Activated CD8-positive, alpha-beta memory T cell treated with anti-CD3 and anti-CD28 coated beads, Interleukin-2, amount 50 U/mL, for 24 hours (primary cell): ENCODE measurements at regions not wholly inside any gene's neighbourhood (a gene's known extent, or its start where the extent isn't known, plus 50 kb on each side); places are given as distances from the start of the nearest gene placed in this dataset.
"Not testable (repeated sequence)": the region's sequence is repeated elsewhere in the genome, so short reads cannot be mapped to it uniquely, and the experiment has no call there.

Experiments used
- DNase-seq: peaks from one replicate; pipeline ENCODE4 v3.0.0-alpha.2; 2020; ENCODE audit errors: extremely low read depth

DNA sequence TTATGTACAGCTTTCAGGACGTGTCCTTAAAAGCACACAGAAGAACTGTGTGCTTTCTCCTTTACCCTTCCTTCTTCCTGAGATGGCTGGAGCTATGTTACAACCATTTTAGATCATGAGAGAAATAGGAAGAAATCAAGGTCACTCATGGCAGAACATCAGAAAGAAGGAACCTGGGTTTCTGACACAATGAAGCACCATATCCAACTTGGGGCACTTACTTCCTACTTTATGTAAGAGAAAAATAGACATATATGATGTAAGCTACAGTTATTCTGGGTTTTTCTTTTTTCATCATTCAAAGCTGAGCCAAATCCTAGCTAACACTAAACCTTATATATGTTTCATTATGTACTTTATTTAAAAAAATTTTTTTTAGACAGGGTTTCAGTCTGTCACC, 79.5 kb downstream of the FAM161A start:
- no peak for DNase-seq

DNA sequence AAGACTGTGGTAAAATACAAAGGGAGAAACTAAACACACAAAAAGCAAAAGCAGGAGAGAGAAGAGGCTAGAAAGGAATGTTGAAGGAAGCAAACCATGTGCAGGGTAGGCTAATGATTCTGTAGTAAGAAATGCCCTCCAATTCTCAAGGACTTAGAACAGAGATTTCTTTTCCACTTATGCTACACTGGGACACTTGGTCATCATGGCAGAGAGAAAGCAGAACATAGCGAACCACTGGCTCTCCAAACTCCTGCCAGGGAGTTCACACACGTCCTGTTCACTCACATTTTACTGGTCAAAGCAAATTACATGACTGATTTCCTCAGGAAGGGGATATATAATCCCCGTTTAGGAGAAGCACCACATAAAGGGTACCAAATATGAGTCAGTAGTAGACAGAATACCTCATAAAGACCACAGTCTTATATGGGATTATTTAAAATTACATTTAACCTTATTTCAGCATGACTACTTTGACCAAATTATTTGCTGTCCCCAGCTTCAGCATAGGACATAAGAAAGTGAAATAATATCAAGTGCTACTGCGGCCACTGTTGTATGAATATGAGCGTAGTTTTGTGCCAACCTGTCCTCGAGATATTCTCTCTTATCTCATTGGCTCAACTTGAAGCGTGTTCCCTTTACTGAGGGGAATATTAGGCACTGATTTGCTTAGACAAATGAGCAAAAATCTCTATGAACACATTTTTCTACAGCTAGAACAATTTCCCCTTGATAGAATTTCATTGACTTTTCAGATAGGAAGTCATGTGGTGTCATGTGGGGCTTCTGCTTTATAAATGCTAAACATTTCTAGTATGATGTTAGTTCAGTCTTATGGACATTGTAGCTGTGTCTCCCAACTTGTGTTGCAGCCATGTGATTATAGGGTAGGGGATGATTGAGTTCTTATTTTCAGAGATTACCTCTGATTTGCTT, 81.7 kb downstream of the FAM161A start:
- no peak for DNase-seq

DNA sequence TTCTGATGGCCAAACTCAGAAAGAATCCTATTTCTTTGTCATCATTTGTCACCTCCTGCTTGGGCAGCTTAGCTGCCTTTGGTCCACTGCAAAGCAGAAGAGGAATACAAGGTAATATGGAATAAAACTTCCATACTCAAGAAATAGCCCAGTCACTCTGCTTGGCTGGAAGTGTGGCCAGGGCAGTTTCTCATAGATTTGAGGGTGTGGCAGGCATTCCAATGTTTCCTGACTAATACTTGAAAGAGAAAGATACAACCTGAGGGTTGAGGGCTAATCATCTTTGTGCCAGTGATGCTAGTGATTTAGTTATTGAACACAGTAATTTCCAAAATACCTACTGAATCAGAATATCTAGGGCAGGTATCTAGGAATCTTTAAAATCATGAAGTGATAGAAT, 83.1 kb downstream of the FAM161A start:
- no peak for DNase-seq

DNA sequence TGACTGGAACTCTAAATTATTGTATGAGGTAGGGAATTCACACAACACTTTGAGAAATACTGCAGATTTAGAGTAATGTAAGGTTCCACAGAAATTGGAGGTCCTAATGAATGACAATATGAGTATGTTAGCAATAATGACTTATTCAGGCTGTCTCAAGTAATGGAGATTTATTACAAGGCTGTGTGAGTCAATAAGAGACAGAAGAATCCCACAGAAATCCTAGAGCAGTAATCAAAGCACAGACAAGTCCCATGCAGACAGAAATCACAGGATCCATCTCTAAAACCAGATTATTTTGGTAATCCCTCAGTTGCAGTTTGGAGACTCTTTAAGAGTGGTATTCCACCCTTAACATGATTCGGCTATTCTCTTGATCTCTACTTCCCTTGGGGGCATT, 83.6 kb downstream of the FAM161A start:
- no peak for DNase-seq

DNA sequence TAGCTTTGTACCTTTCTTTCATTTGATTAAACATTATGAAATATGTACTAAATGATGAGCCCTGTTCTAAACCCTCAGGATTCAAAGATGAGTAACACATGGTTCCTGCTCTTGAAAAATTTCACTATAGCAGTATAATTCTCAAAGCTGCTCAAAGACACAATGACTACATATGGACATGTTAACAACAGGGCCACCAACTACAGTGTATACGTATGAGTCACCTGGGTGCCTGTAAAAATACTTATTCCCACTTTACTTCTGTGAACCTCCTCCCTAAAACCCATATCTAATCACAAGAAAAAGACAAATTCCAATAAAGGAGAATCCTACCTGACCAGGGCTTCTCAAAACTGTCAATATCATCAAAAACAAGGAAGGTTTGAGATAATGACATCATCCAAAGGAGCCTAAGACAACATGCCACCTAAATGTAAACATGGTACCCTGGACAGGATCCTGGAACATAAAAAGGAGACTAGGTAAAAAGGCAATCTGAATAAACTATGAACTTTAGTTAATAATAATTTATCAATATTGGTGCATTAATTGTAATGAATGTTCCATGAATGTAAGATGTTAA, 84.7 kb downstream of the FAM161A start:
- DNase-seq: no peak

DNA sequence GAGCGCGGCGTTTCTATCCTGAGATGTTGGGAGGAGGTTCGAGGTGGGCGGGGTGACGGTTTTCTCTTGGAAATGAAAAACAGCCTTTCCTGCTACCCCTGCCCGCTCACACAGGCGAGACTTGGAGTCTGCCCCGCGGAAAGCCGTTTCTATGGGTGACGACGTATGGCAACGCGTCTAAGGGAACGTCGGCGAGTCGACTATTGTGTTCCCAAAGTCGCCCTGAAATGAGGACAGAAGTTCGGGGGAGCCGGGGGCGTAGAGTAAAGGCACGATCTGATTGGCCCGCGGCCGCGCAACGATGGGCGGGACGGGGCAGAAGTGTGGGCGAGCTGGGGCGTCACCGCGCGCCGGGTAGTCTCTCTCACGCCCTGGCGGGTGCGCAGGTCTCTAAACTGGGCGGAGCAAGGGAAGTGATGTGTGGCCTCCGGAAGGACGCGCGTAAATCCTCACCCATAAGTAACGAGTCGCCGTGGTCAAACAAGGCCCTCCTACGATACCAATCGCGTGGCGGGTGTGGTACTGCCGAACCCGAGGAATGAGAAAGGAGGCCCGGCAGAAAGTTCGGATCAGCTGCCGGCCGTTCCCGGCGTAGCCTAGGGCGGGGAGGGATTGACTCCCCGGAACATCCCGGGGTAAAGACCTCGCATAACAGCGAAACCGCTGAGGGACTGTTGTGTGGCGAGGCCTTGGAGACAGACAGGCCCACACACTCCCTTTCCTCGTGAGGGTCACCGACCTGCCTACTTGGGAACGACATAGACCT, 89.6 kb downstream of the FAM161A start:
- DNase-seq: peak; percentile 90

DNA sequence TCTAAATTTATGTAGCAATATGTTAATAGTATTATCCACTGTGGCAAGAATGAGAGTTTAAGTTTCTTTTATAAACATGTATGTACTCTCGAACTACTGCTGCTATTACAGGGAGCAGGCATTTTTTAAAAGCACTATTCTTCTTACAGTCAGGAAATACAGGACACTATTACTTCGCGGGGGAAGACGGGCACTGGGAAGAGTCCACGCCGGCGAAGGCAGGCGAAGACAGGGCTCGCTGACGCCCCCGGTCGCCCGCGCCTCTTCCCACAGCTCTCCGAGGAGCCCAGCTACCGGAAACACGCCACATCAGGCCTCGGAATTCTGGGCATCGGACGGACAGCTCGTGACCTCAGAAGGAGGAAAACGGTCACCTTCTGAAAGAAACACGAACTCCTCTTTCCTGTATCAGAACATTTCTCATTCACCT, 90.2 kb downstream of the FAM161A start:
- no peak for DNase-seq

DNA sequence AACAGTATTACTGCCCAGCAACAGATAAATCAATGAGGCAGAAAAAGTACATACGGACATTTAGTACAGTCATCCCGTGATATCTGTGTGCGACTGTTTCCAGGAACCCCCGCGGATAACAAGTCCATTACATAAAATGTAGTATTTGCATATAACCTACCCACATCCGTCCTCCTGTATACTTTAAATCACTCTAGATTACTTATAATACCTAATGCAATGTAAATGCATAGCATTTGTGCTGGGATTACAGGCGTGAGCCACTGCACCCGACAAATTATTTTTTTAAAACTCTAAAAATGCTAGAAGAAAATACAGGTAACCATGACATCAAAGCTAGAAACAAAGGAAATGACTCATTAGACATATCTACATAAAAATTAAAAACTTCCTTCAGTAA, 91.6 kb downstream of the FAM161A start:
- DNase-seq: no peak

DNA sequence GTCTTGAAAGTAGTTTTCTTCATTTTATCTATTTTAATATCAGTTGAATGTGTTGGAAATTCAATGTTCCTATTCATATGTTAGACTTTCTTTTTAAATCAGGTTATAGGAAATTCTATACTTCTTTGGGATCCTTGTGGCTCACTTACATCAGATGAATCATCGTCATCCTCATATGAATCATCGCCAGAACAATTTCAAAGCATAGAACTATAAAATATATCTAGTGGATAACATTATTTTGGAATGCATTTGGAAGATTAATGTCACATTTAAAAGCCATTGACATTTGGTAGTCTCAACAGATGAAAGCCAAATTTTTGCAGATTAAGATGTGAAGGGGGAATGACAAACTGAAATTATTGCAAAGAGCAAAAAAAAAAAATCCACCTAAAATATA, 94.1 kb downstream of the FAM161A start:
- no peak for DNase-seq

DNA sequence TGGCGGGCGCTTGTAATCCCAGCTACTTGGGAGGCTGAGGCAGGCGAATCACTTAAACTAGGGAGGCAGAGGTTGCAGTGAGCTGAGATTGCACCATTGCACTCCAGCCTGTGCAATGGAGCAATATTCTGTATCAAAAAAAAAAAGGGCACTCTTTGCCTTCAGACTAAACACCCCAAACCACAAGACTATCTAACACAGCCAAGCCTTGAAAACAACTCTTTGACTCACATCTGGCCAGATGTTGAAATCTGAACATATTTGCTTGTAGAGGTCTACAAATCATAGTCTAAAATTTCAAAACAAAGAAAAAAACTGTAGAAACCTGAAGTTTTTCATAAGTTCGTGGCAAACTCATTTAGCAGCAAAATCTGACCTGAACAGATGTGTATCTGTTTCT, 94.9 kb downstream of the FAM161A start:
- DNase-seq: no peak

DNA sequence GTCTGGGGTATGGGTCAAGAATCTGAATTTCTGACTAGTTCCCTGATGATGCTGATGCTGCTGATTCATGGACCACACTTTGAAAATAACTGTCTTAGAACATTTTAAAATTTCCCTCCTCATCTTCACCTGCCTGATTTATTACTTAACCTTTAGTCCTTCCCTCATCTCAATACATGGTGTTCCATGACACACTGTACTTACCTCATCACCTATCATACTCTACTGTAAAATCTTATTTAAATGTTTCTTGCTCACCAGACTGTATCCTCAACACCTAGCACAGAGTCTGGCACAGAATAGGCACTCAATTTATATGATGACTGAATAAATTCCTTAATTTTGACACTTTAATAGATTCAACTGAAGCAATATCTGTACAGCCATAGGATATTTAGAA, 95.7 kb downstream of the FAM161A start:
- no peak for DNase-seq

DNA sequence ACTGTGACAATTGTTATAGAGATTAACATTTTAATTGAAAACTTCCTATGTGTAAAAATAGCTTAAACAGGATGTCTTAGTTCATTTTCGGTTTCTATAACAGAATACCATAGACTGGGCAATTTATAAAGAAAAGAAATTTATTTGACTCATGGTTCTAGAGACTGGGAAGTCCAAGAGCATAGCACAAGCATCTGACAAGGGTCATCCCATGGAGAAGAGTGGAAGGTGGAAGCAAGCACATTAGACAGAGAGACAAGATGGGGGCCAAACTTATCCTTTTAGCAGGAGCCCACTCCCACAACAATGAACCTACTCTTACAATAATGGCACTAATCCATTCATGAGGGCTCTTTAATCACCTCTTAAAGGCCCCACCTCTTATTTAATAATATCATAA, 100.3 kb downstream of the FAM161A start:
- DNase-seq: no peak

DNA sequence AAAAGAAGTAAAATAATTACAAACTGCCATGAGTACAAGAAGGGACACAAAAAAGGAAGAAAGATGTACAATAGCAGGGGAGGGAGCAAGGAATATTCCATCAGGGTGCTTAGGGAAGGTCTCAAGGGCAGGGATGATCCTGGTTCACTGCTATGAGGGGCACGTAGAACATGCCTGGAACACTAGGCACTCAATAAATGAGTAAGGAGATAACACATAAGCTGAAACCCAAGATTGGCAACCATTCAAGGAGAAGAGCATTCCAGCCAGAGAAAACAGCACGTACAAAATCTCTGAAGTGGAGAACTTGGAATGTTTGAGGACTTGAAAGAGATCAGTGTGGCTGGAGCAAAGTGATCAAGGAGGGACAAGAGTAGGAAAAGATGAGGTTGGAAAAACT, 103.2 kb downstream of the FAM161A start:
- no peak for DNase-seq

DNA sequence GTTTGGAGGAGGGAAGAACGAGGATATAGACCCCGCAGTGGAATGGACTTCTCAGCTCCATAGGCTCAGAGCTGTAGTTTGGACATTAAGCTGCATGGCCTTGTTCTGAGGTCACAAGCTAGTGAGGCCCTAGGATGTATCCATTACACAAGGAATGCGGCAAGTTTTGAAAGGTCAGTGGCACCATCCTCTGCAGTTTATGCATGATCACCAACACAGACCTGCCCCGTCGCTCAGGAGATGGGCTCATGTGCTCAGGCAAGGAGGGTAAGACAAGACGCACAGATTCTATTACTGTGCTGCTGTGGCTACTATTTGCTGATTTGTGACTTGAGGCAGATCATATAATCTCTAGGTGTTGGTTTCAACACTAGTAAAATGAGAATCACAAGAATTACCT, 110.9 kb downstream of the FAM161A start:
- DNase-seq: no peak

DNA sequence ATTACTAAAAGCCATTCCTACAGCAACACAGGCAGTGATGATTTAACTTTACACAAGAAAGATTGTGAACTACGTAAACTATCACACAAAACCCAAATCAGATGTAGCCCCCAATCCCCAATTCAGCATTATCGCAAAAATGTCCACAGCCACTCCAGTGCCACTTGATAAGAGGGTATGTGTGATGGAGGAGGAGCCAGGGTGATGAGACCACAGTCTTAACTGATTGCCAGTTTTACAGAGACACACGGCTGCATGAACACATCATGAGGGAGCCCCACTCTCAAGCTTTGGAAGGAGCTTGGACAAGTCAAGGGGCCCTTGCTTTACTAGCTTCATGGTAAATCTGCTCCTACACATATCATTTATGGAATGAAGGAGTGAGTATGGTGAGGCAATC, 116.0 kb downstream of the FAM161A start:
- DNase-seq: no peak

DNA sequence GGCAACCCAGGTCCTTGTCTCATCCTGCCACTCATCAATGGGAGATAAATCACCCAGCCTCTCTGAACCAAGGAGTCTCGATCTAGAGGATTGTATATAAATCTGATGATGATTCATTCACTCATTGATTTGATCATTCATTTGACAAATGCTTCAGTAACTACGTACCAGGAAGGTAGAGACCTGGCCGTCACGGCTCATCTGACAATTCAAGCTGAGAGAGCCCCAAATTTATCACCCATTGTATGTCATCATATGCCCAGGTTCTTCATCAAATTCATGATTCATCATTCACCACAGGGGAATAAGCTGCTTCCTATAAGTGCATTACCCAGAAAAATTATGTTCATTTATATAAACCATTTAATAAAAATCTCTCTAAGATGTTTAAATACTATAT, 116.9 kb downstream of the FAM161A start:
- DNase-seq: no peak

DNA sequence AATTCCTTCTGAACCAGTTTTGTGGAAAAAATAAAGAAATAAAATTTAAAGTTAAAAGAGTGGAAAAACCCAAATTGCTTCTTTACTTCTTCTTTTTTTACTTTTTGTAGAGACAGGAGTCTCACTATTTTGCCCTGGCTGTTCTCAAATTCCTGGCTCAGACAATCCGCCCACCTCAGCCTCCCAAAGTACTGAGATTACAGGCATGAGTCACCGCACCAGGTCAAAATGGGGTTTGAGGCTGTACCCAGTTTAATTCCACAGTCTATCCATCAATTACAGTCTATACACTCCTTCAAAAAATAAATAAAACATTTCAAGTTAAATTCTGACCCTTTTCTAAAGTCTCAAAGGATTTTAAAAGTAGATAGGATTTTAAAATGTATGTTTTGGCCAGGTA, 120.3 kb downstream of the FAM161A start:
- no peak for DNase-seq

DNA sequence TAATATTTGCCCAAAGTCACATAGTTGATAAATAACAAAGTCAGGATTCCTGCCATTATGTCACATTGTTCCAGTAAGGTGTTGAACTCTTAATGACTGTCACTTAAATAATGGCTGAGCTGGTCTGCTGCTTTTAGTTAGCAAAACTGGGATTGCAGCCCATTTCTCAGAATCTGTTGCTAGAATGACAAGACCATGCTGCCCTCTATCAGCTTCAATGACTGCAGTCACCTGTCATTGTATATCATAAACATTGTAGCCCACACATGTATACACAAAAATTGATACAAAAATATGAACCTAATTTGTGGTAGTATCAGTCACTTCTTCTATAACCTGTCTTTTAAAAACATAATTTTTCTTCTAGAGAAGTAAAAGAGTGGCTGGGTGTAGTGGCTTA, 121.1 kb downstream of the FAM161A start:
- no peak for DNase-seq

DNA sequence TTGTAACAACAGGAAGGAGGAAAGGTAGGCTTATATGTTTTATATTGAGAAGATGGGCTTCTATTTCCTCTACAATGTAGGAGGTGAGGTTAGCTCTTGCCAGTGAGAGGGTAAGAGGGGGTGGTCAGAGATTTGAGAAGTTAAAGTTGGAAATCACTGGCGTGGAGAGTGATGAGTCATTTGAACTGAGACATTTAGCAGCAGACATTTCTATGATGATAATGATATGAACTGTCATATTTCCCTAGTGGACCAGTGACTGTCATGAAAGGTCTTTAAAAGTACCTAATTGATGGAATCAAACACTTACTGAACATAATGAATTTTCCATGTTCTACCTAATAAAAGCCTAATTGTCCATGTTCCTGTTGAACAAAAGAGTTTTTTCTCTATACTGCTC, 126.1 kb downstream of the FAM161A start:
- DNase-seq: no peak

DNA sequence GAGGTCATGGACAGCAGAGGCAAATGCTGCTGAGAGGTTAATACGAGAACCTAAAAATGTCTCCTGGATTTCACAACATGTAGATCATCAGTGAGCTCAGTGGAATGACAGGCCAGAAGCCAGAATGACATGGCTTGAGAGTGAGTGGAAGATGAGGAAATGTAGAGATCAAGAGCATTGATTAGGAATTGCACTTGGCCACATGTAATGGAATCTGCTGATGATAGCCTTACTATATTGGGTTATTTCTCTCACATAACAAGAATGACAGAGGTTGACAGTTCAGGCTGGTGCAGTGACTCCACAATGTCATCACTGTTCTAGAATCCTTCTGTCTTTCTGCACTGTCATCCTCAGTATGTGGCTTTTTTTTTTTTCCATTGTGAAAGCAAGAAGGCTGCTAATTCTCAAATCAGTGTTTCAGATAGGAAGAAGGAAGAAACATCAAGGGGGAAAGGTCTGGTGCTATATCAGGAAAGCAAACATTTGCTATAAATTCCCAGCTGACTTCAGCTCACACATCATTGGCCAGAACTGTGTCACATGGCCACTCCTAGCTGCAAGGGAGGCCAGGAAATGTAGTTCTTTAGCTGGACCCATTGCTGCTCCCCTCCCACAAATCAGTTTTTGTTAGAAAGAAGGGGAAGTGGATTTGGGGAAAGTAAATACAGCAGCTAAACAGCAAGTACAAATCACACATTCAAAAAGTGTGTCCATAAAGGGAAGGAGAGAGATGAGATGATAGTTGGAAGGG, 127.2 kb downstream of the FAM161A start:
- DNase-seq: no peak

DNA sequence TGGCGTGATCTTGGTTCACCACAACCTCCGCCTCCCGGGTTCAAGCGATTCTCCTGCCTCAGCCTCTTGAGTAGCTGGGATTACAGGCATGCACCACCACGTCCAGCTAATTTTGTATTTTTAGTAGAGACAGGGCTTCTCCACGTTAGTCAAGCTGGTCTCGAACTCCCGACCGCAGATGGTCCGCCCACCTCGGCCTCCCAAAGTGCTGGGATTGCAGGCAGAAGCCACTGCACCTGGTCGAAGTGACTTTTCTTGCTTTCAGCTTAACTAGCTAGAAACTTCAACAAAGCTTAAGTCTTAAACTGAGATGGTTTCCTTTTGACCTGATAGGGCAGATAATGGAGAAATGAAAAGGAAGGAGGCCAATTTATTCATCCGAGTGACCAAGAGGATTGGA, 130.5 kb downstream of the FAM161A start:
- not testable (repeated sequence) for DNase-seq

DNA sequence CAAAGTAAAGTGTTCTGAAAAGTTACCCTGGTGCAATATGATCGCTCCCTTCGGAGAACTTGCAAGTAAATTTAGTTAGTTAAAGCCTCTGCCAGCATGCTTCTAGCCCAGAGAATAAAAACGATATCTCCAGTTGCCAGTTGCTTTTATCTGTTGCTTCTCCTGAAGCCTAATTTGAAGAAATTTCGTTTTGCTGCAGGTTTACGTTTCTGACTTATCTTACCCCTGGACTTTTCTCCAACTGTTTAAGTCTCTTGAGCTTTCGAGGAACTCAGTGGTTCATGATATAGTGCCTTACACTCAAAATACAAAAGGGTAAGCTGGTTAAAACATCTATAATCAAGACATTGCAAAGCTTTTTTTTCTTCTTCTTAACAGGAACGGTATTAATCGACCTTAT, 131.1 kb downstream of the FAM161A start:
- DNase-seq: no peak
